IMR-90 (cell line): ENCODE measurements at regions not wholly inside any gene's neighbourhood (a gene's known extent, or its start where the extent isn't known, plus 50 kb on each side); places are given as distances from the start of the nearest gene placed in this dataset.

Experiments used
- ATAC-seq: fragments of 200-7000 bp; cut with Tn5 transposase; 2 replicates; pipeline ENCODE4 v1.9.1; 2020; ENCODE audit warnings: low read depth, mild to moderate bottlenecking, moderate library complexity
- BruUV-seq: library from RNA; stranded (reverse); fragments of 400-500 nt; replicated peaks from 2 replicates; lab custom pipeline; 2021; lab: Mats Ljungman, UMichigan
- CTCF ChIA-PET: fragments of 300-600 bp; formaldehyde crosslinking; extraction: SDS; loops from one replicate; lab custom pipeline; 2021; ENCODE audit warnings: antibody characterized with exemption; lab: Yijun Ruan, JAX
- POLR2A ChIA-PET: fragments of 300-600 bp; sonication (Branson Sonifier 250); formaldehyde crosslinking; loops from one replicate; lab custom pipeline; 2022; ENCODE audit warnings: antibody characterized with exemption; ENCODE audit not compliant: unreplicated experiment; lab: Charles Lee
- DNase-seq: peaks from one replicate; pipeline ENCODE4 v3.0.0; 2013
- H2AFZ ChIP-seq: replicated peaks from 2 replicates; pipeline ENCODE3; 2013; ENCODE audit warnings: low read length, mild to moderate bottlenecking; ENCODE audit not compliant: poor library complexity
- H2AK5ac ChIP-seq: 2 replicates; pipeline ENCODE4 v1.6.1; 2013; ENCODE audit warnings: low read depth, low read length, inconsistent platforms
- H2AK9ac ChIP-seq: replicated peaks from 2 replicates; pipeline ENCODE3; 2013; ENCODE audit warnings: mild to moderate bottlenecking, low read depth, low read length, moderate library complexity; ENCODE audit not compliant: poor library complexity
- H2BK120ac ChIP-seq: 2 replicates; pipeline ENCODE4 v1.6.1; 2013; ENCODE audit warnings: low read depth, low read length, inconsistent platforms
- H2BK15ac ChIP-seq: 3 replicates; pipeline ENCODE4 v1.6.1; 2013; ENCODE audit warnings: low read depth, low read length, inconsistent platforms
- H2BK20ac ChIP-seq: 2 replicates; pipeline ENCODE4 v1.6.1; 2013; ENCODE audit warnings: low read depth, mild to moderate bottlenecking, inconsistent platforms, low read length, moderate library complexity
- H2BK5ac ChIP-seq: 2 replicates; pipeline ENCODE4 v1.6.1; 2013; ENCODE audit warnings: mild to moderate bottlenecking, low read depth, low read length, inconsistent platforms; ENCODE audit not compliant: poor library complexity, severe bottlenecking
- H3K14ac ChIP-seq: replicated peaks from 2 replicates; pipeline ENCODE4 v1.6.1; 2013; ENCODE audit warnings: low read depth, low read length, inconsistent platforms
- H3K18ac ChIP-seq: 2 replicates; pipeline ENCODE4 v1.6.1; 2013; ENCODE audit warnings: low read depth, low read length, control low read depth
- H3K23ac ChIP-seq: 2 replicates; pipeline ENCODE4 v1.6.1; 2013; ENCODE audit warnings: low read depth, low read length, inconsistent platforms
- H3K27ac ChIP-seq: 2 replicates; pipeline ENCODE4 v1.5.1; 2013; ENCODE audit warnings: mild to moderate bottlenecking, control low read depth, low read length; ENCODE audit not compliant: insufficient read depth
- H3K27me3 ChIP-seq: 2 replicates; pipeline ENCODE4 v1.6.1; 2013; ENCODE audit warnings: low read length; ENCODE audit not compliant: control insufficient read depth, insufficient read depth
- H3K36me3 ChIP-seq: 2 replicates; pipeline ENCODE4 v1.6.1; 2013; ENCODE audit warnings: low read length, mixed read lengths; ENCODE audit not compliant: control insufficient read depth, insufficient read depth
- H3K4ac ChIP-seq: 2 replicates; pipeline ENCODE4 v1.6.1; 2013; ENCODE audit warnings: low read depth, low read length, inconsistent platforms
- H3K4me1 ChIP-seq: 2 replicates; pipeline ENCODE4 v1.6.1; 2013; ENCODE audit warnings: low read length, mixed read lengths; ENCODE audit not compliant: control insufficient read depth, insufficient read depth
- H3K4me2 ChIP-seq: 2 replicates; pipeline ENCODE4 v1.6.1; 2013; ENCODE audit warnings: low read depth, mild to moderate bottlenecking, control low read depth, low read length, moderate library complexity
- H3K4me3 ChIP-seq: 2 replicates; pipeline ENCODE4 v1.5.1; 2013; ENCODE audit warnings: low read depth, mild to moderate bottlenecking, control low read depth, low read length, moderate library complexity; ENCODE audit not compliant: insufficient read depth
- H3K56ac ChIP-seq: 2 replicates; pipeline ENCODE4 v1.6.1; 2013; ENCODE audit warnings: low read length, inconsistent platforms; ENCODE audit not compliant: insufficient read depth; ENCODE audit errors: extremely low read depth
- H3K79me1 ChIP-seq, 2 experiments: 2 replicates each; pipeline ENCODE4 v1.6.1; 2013; ENCODE audit warnings: low read length in 2 of 2, inconsistent platforms in 1 of 2, low read depth in 1 of 2
- H3K9ac ChIP-seq: 2 replicates; pipeline ENCODE4 v1.6.1; 2013; ENCODE audit warnings: low read depth, low read length, control low read depth
- H3K9me1 ChIP-seq: 2 replicates; pipeline ENCODE4 v1.6.1; 2013; ENCODE audit warnings: low read length, inconsistent platforms; ENCODE audit not compliant: insufficient read depth
- H3K9me3 ChIP-seq: 2 replicates; pipeline ENCODE4 v1.6.1; 2013; ENCODE audit warnings: low read length; ENCODE audit not compliant: control insufficient read depth, insufficient read depth
- H4K20me1 ChIP-seq: 2 replicates; pipeline ENCODE4 v1.6.1; 2013; ENCODE audit warnings: low read length, inconsistent platforms; ENCODE audit not compliant: insufficient read depth
- H4K5ac ChIP-seq: 2 replicates; pipeline ENCODE4 v1.6.1; 2013; ENCODE audit warnings: mild to moderate bottlenecking, low read depth, low read length, control low read depth
- H4K8ac ChIP-seq, 2 experiments: 2 replicates each; pipeline ENCODE4 v1.6.1; 2013; ENCODE audit warnings: low read depth in 2 of 2, low read length in 2 of 2, control low read depth in 1 of 2, inconsistent platforms in 1 of 2
- H4K91ac ChIP-seq: 2 replicates; pipeline ENCODE4 v1.6.1; 2013; ENCODE audit warnings: low read depth, low read length, inconsistent platforms; ENCODE audit not compliant: insufficient read depth
- BHLHE40 ChIP-seq: fragments of 150-350 bp; IDR thresholded peaks from 2 replicates; pipeline ENCODE4 v1.6.1; 2016; ENCODE audit warnings: mild to moderate bottlenecking, low read depth, low read length
- CEBPB ChIP-seq: IDR thresholded peaks from 2 replicates; pipeline ENCODE4 v1.6.1; 2012; ENCODE audit warnings: low read depth, low read length, improper control_type of control experiment
- MAZ ChIP-seq: IDR thresholded peaks from 2 replicates; pipeline ENCODE4 v1.6.1; 2012; ENCODE audit warnings: low read depth, mild to moderate bottlenecking, low read length, improper control_type of control experiment, moderate library complexity, borderline replicate concordance
- MXI1 ChIP-seq: IDR thresholded peaks from 2 replicates; pipeline ENCODE4 v1.6.1; 2012; ENCODE audit warnings: low read depth, mild to moderate bottlenecking, low read length, moderate library complexity, borderline replicate concordance
- POLR2A ChIP-seq: IDR thresholded peaks from 2 replicates; pipeline ENCODE4 v1.6.1; 2012; ENCODE audit warnings: mild to moderate bottlenecking, low read depth, low read length
- RFX5 ChIP-seq: IDR thresholded peaks from 2 replicates; pipeline ENCODE4 v1.8.0; 2012; ENCODE audit warnings: low read depth, mild to moderate bottlenecking, low read length, moderate library complexity
- WGBS, 2 experiments: methylation state at CpG; one replicate each; pipeline versions ENCODE4 v1.1.5 to v1.1.7; 2013; ENCODE audit warnings: missing lambda C conversion rate in 2 of 2; ENCODE audit not compliant: insufficient read length in 1 of 2; ENCODE audit errors: extremely low coverage in 2 of 2; 5-methylcytosine and 5-hydroxymethylcytosine counted together
- dilution Hi-C: fragments of 300-500 bp; cut with HindIII; formaldehyde crosslinking; loops from one replicate; pipeline ENCODE4 v1.14.3; 2018; ENCODE audit warnings: low sequenced_read_pairs; ENCODE audit not compliant: unreplicated experiment
- in situ Hi-C: fragments of 300-500 bp; cut with MboI; formaldehyde crosslinking; loops from 3 replicates; pipeline ENCODE4 v1.14.3; 2019; ENCODE audit warnings: low sequenced_read_pairs, inconsistent platforms, mixed read lengths
- intact Hi-C: fragments of 100-400 bp; cut with micrococcal nuclease; formaldehyde crosslinking; loops from 2 replicates; pipeline ENCODE4 v1.10.0; 2022
- TF ChIP-seq, protein P1 (sequence below): conservative IDR thresholded peaks from 2 replicates; pipeline ENCODE4 v1.5.1; 2012; ENCODE audit warnings: mild to moderate bottlenecking, low read depth, low read length, improper control_type of control experiment

DNA sequence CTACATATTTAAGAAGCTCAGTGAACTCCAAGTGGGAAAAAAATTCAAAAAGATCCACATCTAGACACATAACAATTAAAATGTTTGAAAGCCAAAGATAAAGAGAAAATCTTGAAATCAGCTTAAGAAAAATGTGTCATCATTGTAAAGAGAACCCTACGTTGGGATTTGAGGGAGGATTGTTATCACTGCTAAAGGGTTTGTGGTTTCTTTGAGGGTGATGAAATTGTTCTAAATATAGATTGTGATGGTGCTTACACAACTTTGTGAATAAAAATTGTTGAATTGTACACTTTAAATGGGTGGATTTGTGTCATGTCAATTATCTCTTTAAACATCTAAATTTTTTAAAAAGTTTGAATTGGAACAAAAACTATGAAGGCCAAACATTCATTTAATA lies 92.2 kb upstream of the ADAMTS19 start:
- intact Hi-C loops (no loop called here), dilution Hi-C loops (no loop called here), in situ Hi-C loops (no loop called here)
- Histone ChIP-seq H3K27me3 (no peaks in the 10 kb centered on the region), H3K79me1 (no peaks in the 10 kb centered on the region), H2BK20ac (no peak overlapping the region), H4K20me1 (no peaks in the 10 kb centered on the region), H4K91ac (no peak overlapping the region), H2BK120ac (no peak overlapping the region), H3K4me2 (no peak overlapping the region), H2BK15ac (no peak overlapping the region), H4K5ac (no peak overlapping the region), H3K14ac (no peak overlapping the region), H3K4ac (no peak overlapping the region), H2BK5ac (no peak overlapping the region), H3K9me3 (no peaks in the 10 kb centered on the region), H2AFZ (no peak overlapping the region), H2AK9ac (no peak overlapping the region), H3K23ac (no peak overlapping the region), H2AK5ac (no peak overlapping the region), H3K56ac (no peak overlapping the region), H3K9ac (no peak overlapping the region), H3K27ac (no peak overlapping the region), H3K9me1 (no peaks in the 10 kb centered on the region), H3K4me3 (no peak overlapping the region), H3K36me3 (no peaks in the 10 kb centered on the region), H3K4me1 (no peaks in the 10 kb centered on the region), H4K8ac (no peak overlapping the region), H3K18ac (no peak overlapping the region)
- BruUV-seq, result no TSS peak
- DNase-seq (peak; percentile 15), ATAC-seq (no peak)
- ChIA-PET CTCF (no interaction called here), POLR2A (no interaction called here)
- no CpG with 5 or more reads among the region's 1 CpG for WGBS, 2 experiments
- TF ChIP-seq MAZ (no peak), BHLHE40 (no peak), RFX5 (no peak), MXI1 (no peak), CEBPB (peak; percentile 14; the same call in 1 of the 2 replicates), POLR2A (no peak)
- TF ChIP-seq, protein P1, sequence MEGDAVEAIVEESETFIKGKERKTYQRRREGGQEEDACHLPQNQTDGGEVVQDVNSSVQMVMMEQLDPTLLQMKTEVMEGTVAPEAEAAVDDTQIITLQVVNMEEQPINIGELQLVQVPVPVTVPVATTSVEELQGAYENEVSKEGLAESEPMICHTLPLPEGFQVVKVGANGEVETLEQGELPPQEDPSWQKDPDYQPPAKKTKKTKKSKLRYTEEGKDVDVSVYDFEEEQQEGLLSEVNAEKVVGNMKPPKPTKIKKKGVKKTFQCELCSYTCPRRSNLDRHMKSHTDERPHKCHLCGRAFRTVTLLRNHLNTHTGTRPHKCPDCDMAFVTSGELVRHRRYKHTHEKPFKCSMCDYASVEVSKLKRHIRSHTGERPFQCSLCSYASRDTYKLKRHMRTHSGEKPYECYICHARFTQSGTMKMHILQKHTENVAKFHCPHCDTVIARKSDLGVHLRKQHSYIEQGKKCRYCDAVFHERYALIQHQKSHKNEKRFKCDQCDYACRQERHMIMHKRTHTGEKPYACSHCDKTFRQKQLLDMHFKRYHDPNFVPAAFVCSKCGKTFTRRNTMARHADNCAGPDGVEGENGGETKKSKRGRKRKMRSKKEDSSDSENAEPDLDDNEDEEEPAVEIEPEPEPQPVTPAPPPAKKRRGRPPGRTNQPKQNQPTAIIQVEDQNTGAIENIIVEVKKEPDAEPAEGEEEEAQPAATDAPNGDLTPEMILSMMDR, result no peak
